HCT116 (cell line): ENCODE measurements at regions not wholly inside any gene's neighbourhood (a gene's known extent, or its start where the extent isn't known, plus 50 kb on each side); places are given as distances from the start of the nearest gene placed in this dataset.

ENCODE experiments used
- ATAC-seq: fragments of 200-7000 bp; cut with Tn5 transposase; 2 replicates; pipeline ENCODE4 v1.9.1; 2020; ENCODE audit warnings: mild to moderate bottlenecking, moderate library complexity
- BruUV-seq: library from RNA; stranded (reverse); fragments of 400-500 nt; replicated peaks from 2 replicates; lab custom pipeline; 2021; lab: Mats Ljungman, UMichigan
- CTCF ChIA-PET: fragments of 300-600 bp; sonication (Branson Sonifier 250); formaldehyde crosslinking; loops from one replicate; lab custom pipeline; 2021; ENCODE audit warnings: antibody characterized with exemption; lab: Charles Lee
- POLR2A ChIA-PET: fragments of 300-600, 350-600 bp; sonication (Branson Sonifier 250); formaldehyde crosslinking; loops from one replicate; lab custom pipeline; 2021; ENCODE audit warnings: antibody characterized with exemption; lab: Charles Lee
- RAD21 ChIA-PET, 2 experiments: fragments of 300-600 bp; sonication (Branson Sonifier 250); formaldehyde crosslinking; loops; one replicate each; lab custom pipeline; 2023; ENCODE audit warnings: low total read pairs in 2 of 2; ENCODE audit not compliant: uncharacterized antibody in 2 of 2, unreplicated experiment in 2 of 2, low non-redundant PET in 1 of 2; lab: Charles Lee
- DNase-seq: peaks from one replicate; pipeline ENCODE4 v3.0.0-alpha.2; 2010; ENCODE audit warnings: low read depth, low spot score
- H2AFZ ChIP-seq: fragments of 200-600 bp; shearing (Covaris generic), sonication (generic); 2 replicates; pipeline ENCODE4 v1.6.1; 2017; ENCODE audit warnings: low read depth, mixed run types, mixed read lengths, antibody characterized with exemption, low read length; ENCODE audit not compliant: poor library complexity, severe bottlenecking
- H3K27ac ChIP-seq: 2 replicates; pipeline ENCODE4 v1.5.1; 2012; ENCODE audit warnings: low read depth, low read length
- H3K27me3 ChIP-seq: fragments of 200-600 bp; sonication (generic); 2 replicates; pipeline ENCODE4 v1.6.1; 2016; ENCODE audit warnings: mixed run types, low read length, mixed read lengths; ENCODE audit not compliant: insufficient read depth
- H3K36me3 ChIP-seq, 2 experiments: fragments of 200-500 bp in 1 of 2; fragments of 200-600 bp in 1 of 2; sonication (Bioruptor generic) in 1 of 2; sonication (generic) in 1 of 2; 2 replicates each; pipeline versions ENCODE4 v1.5.1 to v1.6.1; 2014 to 2016; ENCODE audit warnings: low read length in 2 of 2, inconsistent platforms in 1 of 2, mixed read lengths in 1 of 2, mixed run types in 1 of 2; ENCODE audit not compliant: insufficient read depth in 2 of 2, control insufficient read depth in 1 of 2
- H3K4me1 ChIP-seq, 2 experiments: fragments of 200-600 bp in 1 of 2; sonication (generic) in 1 of 2; 2 replicates each; pipeline versions ENCODE4 v1.5.1 to v1.6.1; 2012 to 2017; ENCODE audit warnings: low read length in 2 of 2, inconsistent platforms in 1 of 2, mild to moderate bottlenecking in 1 of 2, mixed read lengths in 1 of 2, mixed run types in 1 of 2, moderate library complexity in 1 of 2; ENCODE audit not compliant: insufficient read depth in 2 of 2, control insufficient read depth in 1 of 2
- H3K4me2 ChIP-seq: fragments of 200-600 bp; sonication (generic); 2 replicates; pipeline ENCODE4 v1.6.1; 2017; ENCODE audit warnings: mixed run types, low read length, mixed read lengths
- H3K4me3 ChIP-seq, 2 experiments: fragments of 200-600 bp in 1 of 2; sonication (generic) in 1 of 2; replicated peaks in 1 of 2; 2 replicates each; pipeline ENCODE4 v1.5.1; 2011 to 2016; ENCODE audit warnings: low read length in 2 of 2, control low read depth in 1 of 2, low read depth in 1 of 2, mild to moderate bottlenecking in 1 of 2, mixed read lengths in 1 of 2, mixed run types in 1 of 2
- H3K79me2 ChIP-seq: fragments of 200-600 bp; sonication (generic); 2 replicates; pipeline ENCODE4 v1.6.1; 2017; ENCODE audit warnings: mild to moderate bottlenecking, mixed run types, low read length, moderate library complexity, mixed read lengths; ENCODE audit not compliant: insufficient read depth
- H3K9ac ChIP-seq: fragments of 200-600 bp; sonication (generic); 2 replicates; pipeline ENCODE4 v1.6.1; 2016; ENCODE audit warnings: low read length, mixed read lengths
- H3K9me2 ChIP-seq: fragments of 200-600 bp; sonication (generic), shearing (Covaris generic); 2 replicates; pipeline ENCODE4 v1.6.1; 2017; ENCODE audit warnings: mixed run types, mild to moderate bottlenecking, moderate library complexity; ENCODE audit not compliant: insufficient read depth
- H3K9me3 ChIP-seq, 2 experiments: fragments of 200-500 bp in 1 of 2; fragments of 200-600 bp in 1 of 2; sonication (Bioruptor generic) in 1 of 2; sonication (generic) in 1 of 2; 2 replicates each; pipeline ENCODE4 v1.6.1; 2014 to 2017; ENCODE audit warnings: low read length in 2 of 2, mixed read lengths in 2 of 2, inconsistent platforms in 1 of 2, low read depth in 1 of 2, mild to moderate bottlenecking in 1 of 2, mixed run types in 1 of 2, moderate library complexity in 1 of 2; ENCODE audit not compliant: control insufficient read depth in 1 of 2, insufficient read depth in 1 of 2
- H4K20me1 ChIP-seq: fragments of 200-600 bp; sonication (generic), shearing (Covaris generic); 2 replicates; pipeline ENCODE4 v1.6.1; 2017; ENCODE audit warnings: mixed run types, mild to moderate bottlenecking, moderate library complexity; ENCODE audit not compliant: insufficient read depth
- ATF3 ChIP-seq: IDR thresholded peaks from 2 replicates; pipeline ENCODE4 v1.6.1; 2012
- CBX3 ChIP-seq: IDR thresholded peaks from 2 replicates; pipeline ENCODE4 v1.6.1; 2012; ENCODE audit warnings: low read depth
- EZH2phosphoT487 ChIP-seq: fragments of 200-600 bp; IDR thresholded peaks from 2 replicates; pipeline ENCODE4 v1.6.1; 2018; ENCODE audit warnings: antibody characterized with exemption, borderline replicate concordance
- MAX ChIP-seq: IDR thresholded peaks from 2 replicates; pipeline ENCODE4 v1.6.1; 2012
- POLR2A ChIP-seq: IDR thresholded peaks from 2 replicates; pipeline ENCODE4 v1.7.0; 2011; ENCODE audit warnings: borderline replicate concordance; ENCODE audit not compliant: insufficient read depth, insufficient read length; ENCODE audit errors: extremely low read depth
- REST ChIP-seq: IDR thresholded peaks from 2 replicates; pipeline ENCODE4 v1.6.1; 2012; ENCODE audit warnings: low read depth
- SIN3A ChIP-seq: IDR thresholded peaks from 2 replicates; pipeline ENCODE4 v1.6.1; 2012; ENCODE audit warnings: low read depth
- SP1 ChIP-seq: IDR thresholded peaks from 2 replicates; pipeline ENCODE4 v1.6.1; 2012; ENCODE audit warnings: low read depth
- TCF7L2 ChIP-seq: IDR thresholded peaks from 2 replicates; pipeline ENCODE4 v1.7.0; 2011; ENCODE audit warnings: borderline replicate concordance, inconsistent platforms; ENCODE audit not compliant: insufficient read depth, insufficient read length; ENCODE audit errors: extremely low read depth
- ZNF274 ChIP-seq: fragments of 200-500 bp; sonication (Bioruptor generic); IDR thresholded peaks from 2 replicates; pipeline ENCODE4 v1.6.1; 2014; ENCODE audit warnings: mild to moderate bottlenecking, low read depth, low read length, inconsistent platforms
- intact Hi-C: fragments of 100-400 bp; cut with micrococcal nuclease; formaldehyde crosslinking; loops from 2 replicates; pipeline ENCODE4 v1.10.0; 2022

GRCh38 chr9:130785053-130785452 is 50.0 kb upstream of the ABL1 start:
- Histone ChIP-seq H3K27me3 (no peaks in the 10 kb centered on the region), H3K27ac (no peak overlapping the region), H4K20me1 (no peaks in the 10 kb centered on the region), H2AFZ (no peak overlapping the region)
- DNase-seq, result no peak
- TF ChIP-seq SP1, result no peak
- no peak for TF ChIP-seq TCF7L2
- TF ChIP-seq POLR2A, result no peak
- TF ChIP-seq SIN3A, result no peak
- no peak for TF ChIP-seq MAX
- TF ChIP-seq EZH2phosphoT487, result no peak
- TF ChIP-seq CBX3, result no peak
- TF ChIP-seq ZNF274, result no peak
- no peak for TF ChIP-seq ATF3
- TF ChIP-seq REST, result no peak
- TF ChIP-seq, all 23 proteins: peak for 0
- ATAC-seq, result no peak
- Histone ChIP-seq H3K9me2 (no peaks in the 10 kb centered on the region), H3K9me3 (peaks cover 3 to 13% of the 10 kb centered on the region in 2 experiments; a peak in 3 of 4 replicates), H3K4me2 (no peak overlapping the region), H3K79me2 (peaks cover 22% of the 10 kb centered on the region), H3K9ac (no peak overlapping the region), H3K4me3 (no peak overlapping the region), H3K4me1 (no peaks in the 10 kb centered on the region; a peak in 1 of 4 replicates), H3K36me3 (no peaks in the 10 kb centered on the region)
- CTCF ChIA-PET, result no interaction called here
- intact Hi-C loops, result loop anchor here (10.0 kb wide), 1 partner anchor 220 kb away; the partner anchor contains the start of gene LAMC3
- RAD21 ChIA-PET, result no interaction called here
- POLR2A ChIA-PET, result interaction anchor here (0.7 kb wide), 1 partner anchor 15 kb away, joined by 3 read pairs; no protein-coding TSS in a partner anchor
- no TSS peak for BruUV-seq
